ENCODE measurements at regions not wholly inside any gene's neighbourhood (a gene's known extent, or its start where the extent isn't known, plus 50 kb on each side); places are given as distances from the start of the nearest gene placed in this dataset.
"Not testable (repeated sequence)": the region's sequence is repeated elsewhere in the genome, so short reads cannot be mapped to it uniquely, and the experiment has no call there.

DNA sequence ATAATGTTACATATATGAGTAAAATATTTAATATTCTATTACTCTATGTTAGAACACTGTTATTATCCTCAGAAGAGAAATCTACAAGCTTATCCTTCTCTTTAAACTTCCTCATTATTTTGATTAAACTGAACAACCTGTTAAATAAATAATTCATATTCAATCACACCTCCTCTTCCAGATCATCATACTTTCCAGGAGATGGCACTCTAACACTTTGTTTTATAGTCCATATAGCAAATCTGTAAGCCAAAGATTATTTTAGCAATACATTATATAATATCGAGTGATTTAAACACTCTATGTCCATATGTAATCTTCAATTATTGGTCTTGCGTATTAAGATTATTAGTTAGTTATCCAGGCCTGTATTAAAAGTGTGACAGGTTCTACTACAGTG, 694.1 kb downstream of the ANKRD7 start:
- DNase-seq (ENCODE audit: low read depth): peak; percentile 26

DNA sequence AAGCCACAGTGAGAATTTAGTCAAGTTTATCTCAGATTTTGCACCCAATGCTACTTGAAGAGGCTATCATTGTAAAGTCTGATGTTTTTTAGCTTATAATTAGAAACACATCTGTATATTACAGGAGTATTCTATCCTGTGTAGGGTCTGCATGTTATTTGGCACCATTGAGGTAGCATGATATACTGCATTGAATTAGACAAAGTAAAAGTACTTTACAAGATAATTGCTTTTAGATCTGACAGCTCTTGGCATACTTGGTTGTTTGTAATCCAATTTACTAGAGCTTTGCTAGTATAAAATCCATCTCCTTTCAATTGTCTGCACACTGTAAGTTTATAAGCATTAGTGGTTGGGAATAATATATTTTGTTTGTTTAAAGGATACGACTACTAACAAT, 714.3 kb downstream of the ANKRD7 start:
- no peak for DNase-seq (ENCODE audit: low read depth)

GRCh38 chr7:118944271-118944670, 719.8 kb downstream of the ANKRD7 start:
- no peak for DNase-seq (ENCODE audit: low read depth)

GRCh38 chr7:118945911-118946682, 721.6 kb downstream of the ANKRD7 start:
- no peak for DNase-seq (ENCODE audit: low read depth)

GRCh38 chr7:118948508-118948907, 724.0 kb downstream of the ANKRD7 start:
- no peak for DNase-seq (ENCODE audit: low read depth)

DNA sequence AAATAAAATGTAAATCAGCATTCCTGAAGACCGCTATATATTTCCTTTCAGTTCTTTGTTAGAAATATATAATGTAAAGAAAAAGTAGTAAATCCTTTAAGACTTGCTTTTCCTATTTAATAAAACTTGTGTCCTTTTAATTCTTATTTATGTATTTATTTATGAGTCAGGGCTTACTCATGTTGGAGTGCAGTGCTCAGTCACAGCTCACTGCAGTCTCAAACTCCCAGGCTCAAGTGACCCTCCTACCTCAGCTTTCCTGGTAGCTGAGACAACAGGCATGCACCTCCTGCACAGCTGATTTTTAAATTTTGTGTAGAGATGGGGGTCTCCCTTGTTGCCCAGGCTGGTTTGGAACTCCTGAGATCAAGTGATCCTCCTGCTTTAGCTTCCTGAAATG, 724.5 kb downstream of the ANKRD7 start:
- peak; percentile 24 for DNase-seq (ENCODE audit: low read depth)

DNA sequence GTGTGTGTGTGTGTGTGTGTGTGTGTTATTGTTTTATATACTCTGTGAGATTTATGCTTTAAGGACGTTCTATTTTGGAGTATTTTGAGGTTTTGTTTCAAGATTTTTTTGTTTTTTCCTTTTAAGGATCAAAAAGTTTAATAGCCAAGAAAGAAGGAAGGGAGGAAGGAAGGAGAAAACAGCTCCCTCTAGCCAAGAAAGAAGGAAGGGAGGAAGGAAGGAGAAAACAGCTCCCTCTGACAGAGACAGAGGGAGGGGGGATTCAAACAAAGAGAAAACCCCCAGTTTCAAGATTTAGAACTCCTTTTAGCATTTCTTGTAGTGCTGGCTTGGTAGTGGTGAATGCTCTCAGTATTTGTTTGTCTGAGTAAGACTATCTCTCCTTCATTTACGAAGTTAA, 731.8 kb downstream of the ANKRD7 start:
- not testable (repeated sequence) for DNase-seq (ENCODE audit: low read depth)

DNA sequence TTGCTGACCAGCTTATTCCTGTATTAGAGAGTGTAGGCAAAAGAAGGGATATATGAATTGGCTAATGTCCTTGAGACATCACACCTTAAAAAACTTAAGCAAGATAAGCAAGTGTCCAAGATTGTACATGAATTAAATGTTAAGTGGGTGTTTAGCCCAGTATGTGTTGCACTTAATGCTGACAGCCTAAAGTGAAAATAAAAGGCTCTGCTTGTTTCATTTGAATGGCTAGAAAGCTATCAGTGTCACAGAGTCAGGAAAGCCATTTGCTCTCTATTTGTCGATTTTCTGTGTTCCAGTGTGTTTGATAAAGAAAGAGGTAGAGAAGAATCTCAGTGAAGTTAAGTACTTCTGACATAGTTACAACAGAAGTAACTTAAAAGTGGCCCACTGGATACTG, 744.9 kb downstream of the ANKRD7 start:
- DNase-seq (ENCODE audit: low read depth): no peak

GRCh38 chr7:118971706-118972105, 747.2 kb downstream of the ANKRD7 start:
- DNase-seq (ENCODE audit: low read depth): no peak

DNA sequence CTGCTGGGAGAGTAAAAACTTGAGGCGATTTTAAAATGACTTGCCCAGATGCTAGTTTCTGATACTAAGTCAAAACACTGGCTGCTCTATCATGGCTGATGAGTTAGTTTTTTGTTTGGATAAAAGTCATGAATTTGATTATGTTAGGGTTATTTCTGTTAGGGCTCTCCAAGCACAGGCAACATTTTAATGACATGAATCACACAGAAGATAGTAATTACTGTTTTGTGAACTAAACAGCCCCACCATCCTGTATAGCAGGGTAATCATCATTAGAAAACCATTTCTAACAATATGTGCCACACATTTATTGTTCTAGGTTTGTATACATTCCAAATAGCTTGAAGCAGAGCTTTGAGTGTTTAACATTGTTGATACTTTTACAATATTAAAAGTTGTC, 750.3 kb downstream of the ANKRD7 start:
- DNase-seq (ENCODE audit: low read depth): no peak

DNA sequence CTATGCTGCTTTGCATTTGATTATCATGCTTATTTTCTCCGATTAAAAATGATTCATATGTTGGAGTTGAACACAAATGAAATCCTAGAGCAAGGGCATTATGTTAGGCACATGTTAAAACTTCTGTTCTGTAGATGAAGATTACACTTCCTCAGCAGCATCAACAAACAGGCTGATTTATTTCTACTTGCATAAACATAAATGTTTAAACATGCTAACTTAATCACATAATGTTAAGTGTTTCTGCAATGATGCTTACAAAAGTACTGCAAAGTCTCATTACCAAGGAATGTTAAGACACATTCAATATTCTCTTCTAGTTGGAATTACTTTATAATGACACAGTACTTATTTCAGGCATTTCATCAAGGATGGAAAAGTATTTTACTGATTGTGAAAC, 770.8 kb downstream of the ANKRD7 start:
- no peak for DNase-seq (ENCODE audit: low read depth)

GRCh38 chr7:119007236-119007635, 782.7 kb downstream of the ANKRD7 start:
- DNase-seq (ENCODE audit: low read depth): no peak

GRCh38 chr7:119010635-119011034, 786.1 kb downstream of the ANKRD7 start:
- peak; percentile 31 for DNase-seq (ENCODE audit: low read depth)

DNA sequence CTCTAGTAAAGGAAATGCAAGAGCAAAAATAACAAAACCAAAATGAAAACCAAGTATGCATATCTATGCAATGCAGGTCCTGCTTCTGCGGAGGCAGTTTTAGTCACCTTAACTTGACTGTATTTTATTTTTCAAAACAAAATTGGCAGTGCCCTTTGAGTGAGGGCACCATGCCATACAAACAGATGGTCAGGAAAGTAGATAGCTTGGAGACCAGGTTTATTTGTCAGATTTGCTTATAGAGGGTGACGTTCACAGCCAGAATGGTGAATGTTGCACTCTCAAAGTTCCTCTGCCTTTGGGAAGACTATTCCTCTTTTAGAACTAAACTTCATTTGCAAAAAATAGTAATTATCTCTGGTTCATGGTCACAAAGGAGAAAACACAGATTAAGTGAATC, 801.9 kb downstream of the ANKRD7 start:
- DNase-seq (ENCODE audit: low read depth): no peak

DNA sequence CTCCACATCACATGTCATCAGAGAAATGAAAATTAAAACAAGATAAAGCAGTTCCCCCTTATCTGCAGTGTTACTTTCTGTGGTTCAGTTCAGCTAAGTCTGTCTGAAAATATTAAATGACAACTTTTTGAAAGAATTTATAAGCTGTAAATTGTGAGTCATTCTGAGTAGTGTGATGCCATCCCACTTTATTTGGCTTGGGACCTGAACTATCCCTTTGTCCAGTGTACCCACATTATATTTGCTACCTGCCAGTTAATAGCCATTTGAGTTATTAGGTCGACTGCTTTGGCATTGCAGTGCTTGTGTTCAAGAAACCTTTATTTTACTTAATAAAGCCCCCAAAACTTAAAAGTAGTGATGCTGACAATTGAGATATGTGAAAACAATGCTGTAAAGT, 804.2 kb downstream of the ANKRD7 start:
- DNase-seq (ENCODE audit: low read depth): no peak

DNA sequence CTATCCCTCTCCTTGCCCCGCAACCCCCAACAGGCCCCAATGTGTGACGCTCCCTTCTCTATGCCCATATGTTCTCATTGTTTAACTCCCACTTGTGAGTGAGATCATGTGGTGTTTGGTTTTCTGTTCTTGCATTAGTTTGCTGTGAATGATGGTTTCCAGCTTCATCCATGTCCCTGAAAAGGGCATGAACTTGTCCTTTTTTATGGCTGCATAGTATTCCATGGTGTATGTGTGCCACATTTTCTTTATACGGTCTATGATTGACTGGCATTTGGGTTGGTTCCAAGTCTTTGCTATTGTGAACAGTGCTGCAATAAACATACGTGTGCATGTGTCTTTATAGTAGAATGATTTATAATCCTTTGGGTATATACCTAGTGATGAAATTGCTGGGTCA, 807.6 kb downstream of the ANKRD7 start:
- DNase-seq (ENCODE audit: low read depth): not testable (repeated sequence)

- DNase-seq (ENCODE audit: low read depth): no peak
These were observed 809.1 kb downstream of the ANKRD7 start for GRCh38 chr7:119033641-119034040.

- no peak for DNase-seq (ENCODE audit: low read depth)
These were observed 813.4 kb downstream of the ANKRD7 start for GRCh38 chr7:119037941-119038340.

GRCh38 chr7:119046068-119046467, 821.6 kb downstream of the ANKRD7 start:
- DNase-seq (ENCODE audit: low read depth): no peak

- DNase-seq (ENCODE audit: low read depth): no peak
These were observed 841.5 kb downstream of the ANKRD7 start for GRCh38 chr7:119065966-119066365.

DNA sequence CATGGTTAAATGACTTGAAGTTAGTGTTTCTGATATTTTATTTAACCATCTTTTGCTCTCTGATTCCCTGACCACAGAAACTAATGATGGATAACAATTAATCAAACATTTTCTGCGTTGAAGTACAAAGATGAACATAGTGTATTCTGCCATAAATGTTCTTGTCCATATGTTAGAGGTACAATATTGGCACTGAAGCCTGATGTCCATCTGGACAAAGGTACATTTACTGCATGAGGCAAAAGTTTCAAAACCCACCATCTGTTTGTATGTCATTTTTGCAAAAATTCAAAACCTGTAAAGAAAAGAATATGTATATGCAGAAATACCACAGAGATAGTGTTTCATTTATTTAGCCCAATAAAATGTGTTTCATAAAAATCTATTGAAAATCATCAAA, 861.5 kb downstream of the ANKRD7 start:
- DNase-seq (ENCODE audit: low read depth): no peak

GRCh38 chr7:119090851-119091250, 866.3 kb downstream of the ANKRD7 start:
- DNase-seq (ENCODE audit: low read depth): peak; percentile 12

DNA sequence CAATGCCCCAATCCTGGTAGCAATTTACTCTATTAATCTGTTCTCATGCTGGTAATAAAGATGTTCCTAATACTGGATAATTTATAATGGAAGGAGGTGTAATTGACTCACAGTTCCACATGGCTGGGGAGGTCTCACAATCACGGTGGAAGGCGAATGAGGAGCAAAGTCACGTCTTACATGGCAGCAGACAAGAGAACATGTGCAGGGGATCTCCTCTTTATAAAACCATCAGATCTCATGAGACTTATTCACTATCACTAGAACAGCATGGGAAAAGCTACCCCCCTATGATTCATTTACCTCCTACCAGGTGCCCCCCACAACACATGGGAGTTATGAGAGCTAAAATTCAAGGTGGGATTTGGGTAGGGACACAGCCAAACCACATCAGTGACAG, 872.2 kb downstream of the ANKRD7 start:
- DNase-seq (ENCODE audit: low read depth): no peak

- peak; percentile 56 for DNase-seq (ENCODE audit: low read depth)
These were observed 876.2 kb downstream of the ANKRD7 start for GRCh38 chr7:119100611-119101258.

Data from renal cortical epithelial cell (primary cell).